ENCODE measurements at regions not wholly inside any gene's neighbourhood (a gene's known extent, or its start where the extent isn't known, plus 50 kb on each side); places are given as distances from the start of the nearest gene placed in this dataset.

GRCh38 chr12:124405592-124405991, 110.7 kb downstream of the RFLNA start:
- no peak overlapping the region for H3K27ac Mint-ChIP-seq
- no peak overlapping the region for H2AFZ ChIP-seq (ENCODE audit: insufficient read depth, low read depth, low read length, poor library complexity, severe bottlenecking)
- peaks cover 0 to 2% (median 0%) of the 10 kb centered on the region in 7 donors for H3K9me3 Mint-ChIP-seq
- no peaks in the 10 kb centered on the region for H3K9me3 ChIP-seq (replicated peaks in 1 of 2; ENCODE audit: control insufficient read depth in 1 of 2, insufficient read depth in 1 of 2, low read length in 2 of 2)
- H4K20me1 ChIP-seq (ENCODE audit: insufficient read depth, low read length) = peaks cover 98% of the 10 kb centered on the region
- TF ChIP-seq, protein P1, sequence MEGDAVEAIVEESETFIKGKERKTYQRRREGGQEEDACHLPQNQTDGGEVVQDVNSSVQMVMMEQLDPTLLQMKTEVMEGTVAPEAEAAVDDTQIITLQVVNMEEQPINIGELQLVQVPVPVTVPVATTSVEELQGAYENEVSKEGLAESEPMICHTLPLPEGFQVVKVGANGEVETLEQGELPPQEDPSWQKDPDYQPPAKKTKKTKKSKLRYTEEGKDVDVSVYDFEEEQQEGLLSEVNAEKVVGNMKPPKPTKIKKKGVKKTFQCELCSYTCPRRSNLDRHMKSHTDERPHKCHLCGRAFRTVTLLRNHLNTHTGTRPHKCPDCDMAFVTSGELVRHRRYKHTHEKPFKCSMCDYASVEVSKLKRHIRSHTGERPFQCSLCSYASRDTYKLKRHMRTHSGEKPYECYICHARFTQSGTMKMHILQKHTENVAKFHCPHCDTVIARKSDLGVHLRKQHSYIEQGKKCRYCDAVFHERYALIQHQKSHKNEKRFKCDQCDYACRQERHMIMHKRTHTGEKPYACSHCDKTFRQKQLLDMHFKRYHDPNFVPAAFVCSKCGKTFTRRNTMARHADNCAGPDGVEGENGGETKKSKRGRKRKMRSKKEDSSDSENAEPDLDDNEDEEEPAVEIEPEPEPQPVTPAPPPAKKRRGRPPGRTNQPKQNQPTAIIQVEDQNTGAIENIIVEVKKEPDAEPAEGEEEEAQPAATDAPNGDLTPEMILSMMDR (IDR thresholded peaks at IDR 0.05) = no peak
- intact Hi-C loops (cut with micrococcal nuclease) = loop anchor here in 1 of 2 donors (5.0 kb wide), 1 partner anchor 48 kb away; no protein-coding TSS in a partner anchor
- DNase-seq = no peak
- H3K9ac ChIP-seq (ENCODE audit: insufficient read depth, low read length, poor library complexity, severe bottlenecking) = no peak overlapping the region
- no peaks in the 10 kb centered on the region for H3K27me3 ChIP-seq (ENCODE audit: control insufficient read depth in 2 of 2, insufficient read depth in 2 of 2, low read length in 2 of 2)
- H3K79me2 ChIP-seq (ENCODE audit: insufficient read depth, low read length) = peaks cover 34% of the 10 kb centered on the region
- no peaks in the 10 kb centered on the region for H3K4me1 ChIP-seq (ENCODE audit: control insufficient read depth in 1 of 2, insufficient read depth in 2 of 2, low read length in 2 of 2)
- peaks cover 75 to 99% of the 10 kb centered on the region in 2 donors for H3K36me3 ChIP-seq (replicated peaks in 1 of 2; ENCODE audit: control insufficient read depth in 1 of 2, insufficient read depth in 2 of 2, low read length in 2 of 2)
- peaks cover 0 to 2% (median 0%) of the 10 kb centered on the region in 3 donors for H3K27me3 Mint-ChIP-seq (ENCODE audit: low read depth in 3 of 3)
- no peak overlapping the region for H3K27ac ChIP-seq (ENCODE audit: low read depth in 1 of 2, low read length in 2 of 2)
- no peak overlapping the region for H3K4me3 ChIP-seq (replicated peaks in 1 of 3; ENCODE audit: low read depth in 2 of 3, low read length in 3 of 3)
- peaks cover 67 to 92% of the 10 kb centered on the region in 2 donors for H3K36me3 Mint-ChIP-seq
- no peak overlapping the region for H3K4me3 Mint-ChIP-seq
- H3K4me2 ChIP-seq (replicated peaks; ENCODE audit: extremely low read depth, low read length, poor library complexity, severe bottlenecking) = no peak overlapping the region
- no peaks in the 10 kb centered on the region for H3K4me1 Mint-ChIP-seq
- 90% methylated on average over 12 of the region's 15 CpGs for WGBS (ENCODE audit: insufficient coverage)

GRCh38 chr12:124405151-124405550, 110.3 kb downstream of the RFLNA start:
- 96% methylated on average over 10 of the region's 10 CpGs for WGBS (ENCODE audit: insufficient coverage)
- no peak overlapping the region for H3K4me3 Mint-ChIP-seq

More at GRCh38 chr12:124405151-124405550, 110.3 kb downstream of the RFLNA start:
- H3K9me3 ChIP-seq (replicated peaks in 1 of 2; ENCODE audit: control insufficient read depth in 1 of 2, insufficient read depth in 1 of 2, low read length in 2 of 2) = no peaks in the 10 kb centered on the region
- H3K4me3 ChIP-seq (replicated peaks in 1 of 3; ENCODE audit: low read depth in 2 of 3, low read length in 3 of 3) = no peak overlapping the region
- no peak overlapping the region for H3K27ac ChIP-seq (ENCODE audit: low read depth in 1 of 2, low read length in 2 of 2)
- TF ChIP-seq, protein P1 (IDR thresholded peaks at IDR 0.05) = no peak
- H2AFZ ChIP-seq (ENCODE audit: insufficient read depth, low read depth, low read length, poor library complexity, severe bottlenecking) = no peak overlapping the region
- H4K20me1 ChIP-seq (ENCODE audit: insufficient read depth, low read length) = peaks cover 98% of the 10 kb centered on the region
- Mint-ChIP-seq H3K4me1 (no peaks in the 10 kb centered on the region), H3K27ac (no peak overlapping the region), H3K27me3 (ENCODE audit: low read depth in 3 of 3) (peaks cover 0 to 2% (median 0%) of the 10 kb centered on the region in 3 donors), H3K9me3 (peaks cover 0 to 1% (median 0%) of the 10 kb centered on the region in 7 donors), H3K36me3 (peaks cover 68 to 92% of the 10 kb centered on the region in 2 donors)
- no peaks in the 10 kb centered on the region for H3K4me1 ChIP-seq (ENCODE audit: control insufficient read depth in 1 of 2, insufficient read depth in 2 of 2, low read length in 2 of 2)
- H3K79me2 ChIP-seq (ENCODE audit: insufficient read depth, low read length) = peaks cover 31% of the 10 kb centered on the region
- H3K9ac ChIP-seq (ENCODE audit: insufficient read depth, low read length, poor library complexity, severe bottlenecking) = no peak overlapping the region
- H3K36me3 ChIP-seq (replicated peaks in 1 of 2; ENCODE audit: control insufficient read depth in 1 of 2, insufficient read depth in 2 of 2, low read length in 2 of 2) = peaks cover 75 to 99% of the 10 kb centered on the region in 2 donors
- no peak overlapping the region for H3K4me2 ChIP-seq (replicated peaks; ENCODE audit: extremely low read depth, low read length, poor library complexity, severe bottlenecking)
- no peak for DNase-seq
- intact Hi-C loops (cut with micrococcal nuclease) = loop anchor here in 1 of 2 donors (5.0 kb wide), 1 partner anchor 48 kb away; no protein-coding TSS in a partner anchor
- H3K27me3 ChIP-seq (ENCODE audit: control insufficient read depth in 2 of 2, insufficient read depth in 2 of 2, low read length in 2 of 2) = no peaks in the 10 kb centered on the region
